NCI-H226 (cell line): ENCODE measurements at regions not wholly inside any gene's neighbourhood (a gene's known extent, or its start where the extent isn't known, plus 50 kb on each side); places are given as distances from the start of the nearest gene placed in this dataset.
"Not testable (repeated sequence)": the region's sequence is repeated elsewhere in the genome, so short reads cannot be mapped to it uniquely, and the experiment has no call there.

Experiments
- DNase-seq: peaks from one replicate; pipeline ENCODE4 v3.0.0-alpha.2; 2015

DNA sequence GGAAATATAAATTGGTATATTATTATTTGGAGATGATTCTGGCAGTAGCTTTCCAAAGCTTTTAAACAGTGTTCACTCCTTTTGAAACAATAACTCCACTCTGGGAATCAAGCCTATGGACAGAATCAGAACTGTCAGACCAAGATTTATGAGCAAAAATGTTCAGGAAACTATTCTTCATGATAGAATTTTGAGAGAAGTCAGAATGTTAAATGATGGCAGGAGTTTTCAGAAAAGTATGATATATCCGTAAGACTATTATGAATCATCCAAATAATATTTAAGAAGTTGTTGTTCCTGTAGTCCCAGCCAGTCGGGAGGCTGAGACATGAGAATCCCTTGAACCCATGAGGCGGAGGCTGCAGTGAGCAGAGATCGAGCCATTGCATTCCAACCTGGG lies 50.5 kb upstream of the ADGRG2 start:
- peak; percentile 6 for DNase-seq

DNA sequence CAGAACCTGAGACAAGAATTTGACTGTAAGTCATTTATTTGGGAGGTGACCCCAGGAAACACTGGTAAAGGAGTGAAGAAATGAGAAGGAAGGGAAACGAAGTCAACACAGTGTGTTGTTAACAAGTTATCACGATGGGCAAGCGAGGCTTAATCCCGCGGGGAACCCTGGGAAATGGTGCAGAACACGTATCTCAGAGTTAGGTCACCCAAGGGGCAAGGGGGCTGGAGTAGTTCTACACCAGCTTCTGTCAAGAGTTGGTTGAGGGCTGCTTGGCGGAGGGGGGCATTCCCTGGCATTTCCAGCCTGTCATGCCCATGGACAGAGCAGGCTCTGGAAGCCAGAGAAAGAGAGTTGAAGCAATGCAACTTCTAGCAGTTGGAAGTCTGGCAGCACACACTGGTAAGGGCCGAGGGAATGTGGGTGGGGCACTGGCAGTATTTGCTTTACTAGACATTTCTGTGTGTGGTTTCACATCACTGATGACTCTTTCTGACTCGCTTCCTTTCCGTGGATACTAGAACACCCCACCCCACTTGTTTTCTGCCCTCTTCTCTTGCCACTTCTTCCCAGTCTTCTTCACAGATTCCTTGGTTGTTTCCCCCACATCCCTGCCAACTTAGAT lies 52.2 kb upstream of the ADGRG2 start:
- DNase-seq, result peak; percentile 74

DNA sequence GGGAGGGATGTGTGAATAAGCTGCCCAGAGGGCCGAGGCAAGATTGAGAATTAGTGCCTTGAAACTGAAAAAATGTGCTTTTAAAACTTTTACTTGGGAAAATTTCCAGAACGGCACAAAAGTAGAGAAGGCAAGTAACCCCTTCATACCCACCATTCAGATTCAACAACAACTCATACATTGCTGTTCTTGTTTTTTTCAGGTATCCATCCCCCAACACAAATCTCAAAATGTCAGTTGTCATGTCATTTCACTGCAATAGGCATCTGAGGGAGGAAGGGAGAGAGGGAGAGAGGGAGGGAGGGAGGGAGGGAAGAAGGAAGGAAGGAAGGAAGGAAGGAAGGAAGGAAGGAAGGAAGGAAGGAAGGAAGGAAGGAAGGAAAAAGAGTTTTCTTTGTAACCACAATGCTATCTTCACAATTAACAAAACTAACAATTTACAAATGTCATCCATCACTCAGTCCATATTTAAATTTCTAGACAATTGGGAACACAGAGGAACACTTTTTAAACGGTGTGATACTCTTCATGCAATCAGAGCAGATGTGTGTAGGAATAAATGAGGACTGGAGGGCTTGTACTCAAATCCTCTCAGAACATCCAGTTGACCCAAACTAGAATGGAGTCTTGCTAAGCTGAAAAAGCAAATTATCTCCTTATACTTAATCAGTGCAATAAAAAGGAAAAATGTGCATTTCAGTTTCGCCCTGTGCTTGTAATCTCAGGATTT lies 54.8 kb upstream of the ADGRG2 start:
- DNase-seq, result no peak

DNA sequence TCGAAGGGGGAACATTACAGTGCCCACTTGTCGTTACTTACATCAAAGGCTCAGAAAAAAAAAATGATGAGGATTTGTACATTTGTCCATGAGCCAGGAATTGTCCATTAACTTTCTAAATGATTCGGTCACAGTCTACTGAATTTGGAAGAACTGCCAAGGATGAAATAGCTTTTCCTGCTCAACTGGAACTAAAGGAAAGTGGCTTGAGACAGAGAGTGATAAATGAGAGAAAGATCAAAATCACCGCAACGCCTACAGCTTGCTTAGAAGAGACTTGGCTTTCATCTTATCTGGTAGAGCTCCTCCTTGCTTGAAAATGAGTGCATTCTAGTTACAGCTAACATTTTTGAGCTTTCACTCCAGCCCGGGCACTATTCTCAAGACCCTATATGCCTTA lies 55.5 kb upstream of the ADGRG2 start:
- no peak for DNase-seq

DNA sequence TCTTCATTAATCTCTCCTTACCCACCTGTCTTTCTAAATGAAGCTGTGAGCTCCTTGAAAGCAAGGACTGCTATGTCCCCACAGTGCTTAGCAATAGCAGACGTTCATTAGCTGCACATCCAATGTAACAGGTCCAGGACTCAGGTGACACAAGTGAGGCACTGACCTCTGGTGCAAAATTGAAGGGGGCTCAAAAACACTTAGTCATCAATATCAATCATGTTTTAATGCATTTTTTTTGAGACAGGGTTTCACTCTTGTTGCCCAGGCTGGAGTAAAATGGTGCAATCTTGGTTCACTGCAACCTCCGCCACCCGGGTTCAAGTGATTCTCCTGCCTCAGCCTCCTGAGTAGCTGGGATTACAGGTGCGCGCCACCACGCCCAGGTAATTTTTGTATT lies 56.1 kb upstream of the ADGRG2 start:
- DNase-seq, result no peak

DNA sequence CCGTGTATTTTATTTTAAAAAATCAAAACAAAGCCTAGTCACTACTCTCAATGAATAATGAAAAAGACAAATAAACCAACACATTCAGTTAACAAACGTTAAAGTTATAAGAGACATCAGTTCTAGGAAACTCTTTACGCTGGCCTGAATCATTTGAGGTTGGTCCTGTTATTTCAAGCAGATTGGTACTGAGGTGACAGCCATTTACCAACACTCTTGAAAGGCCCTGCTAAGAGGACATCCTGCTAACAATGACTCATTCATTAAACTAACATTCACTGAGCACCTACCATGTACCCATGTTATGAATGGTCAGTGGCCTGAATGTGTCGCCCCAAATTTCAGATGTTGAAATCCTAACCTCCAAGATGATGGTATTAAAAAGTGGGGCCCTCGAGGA lies 57.1 kb upstream of the ADGRG2 start:
- DNase-seq, result no peak

DNA sequence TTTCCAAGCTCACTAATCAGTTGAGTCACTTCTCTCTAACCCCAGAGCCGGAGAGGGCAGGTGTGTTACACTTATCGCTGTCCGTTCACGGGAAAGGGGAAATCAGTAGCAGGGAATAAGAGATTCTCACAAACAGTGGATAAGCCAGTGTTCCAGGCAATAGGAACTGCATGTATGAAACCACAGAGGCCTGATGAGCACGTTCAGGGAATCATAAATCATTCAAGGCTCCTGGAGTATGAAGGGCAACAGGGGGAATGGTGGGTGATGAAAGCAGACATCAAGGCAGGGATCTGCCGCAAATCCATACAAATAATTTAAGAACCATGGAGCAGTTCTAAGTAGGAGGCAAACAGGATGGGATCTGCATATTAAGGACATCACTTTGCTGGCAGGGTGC lies 59.1 kb upstream of the ADGRG2 start:
- no peak for DNase-seq

DNA sequence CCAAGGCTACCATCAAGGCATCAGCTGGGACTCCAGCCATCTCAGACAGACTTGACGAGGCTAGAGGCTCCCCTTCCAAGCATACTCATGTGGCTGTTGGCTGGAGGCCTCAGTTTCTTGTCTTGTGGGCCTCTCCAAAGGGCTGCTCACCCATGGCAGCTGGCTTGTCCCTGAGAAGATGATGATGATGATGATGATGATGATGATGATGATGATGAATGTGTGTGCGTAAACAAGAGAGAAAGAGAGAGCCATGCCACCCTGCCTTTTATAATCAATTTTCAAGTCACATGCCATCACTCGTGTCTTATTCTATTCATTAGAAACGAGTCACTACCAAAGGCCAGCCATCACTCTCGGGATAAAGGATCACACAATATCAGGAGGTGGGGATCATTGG lies 60.5 kb upstream of the ADGRG2 start:
- DNase-seq, result no peak

DNA sequence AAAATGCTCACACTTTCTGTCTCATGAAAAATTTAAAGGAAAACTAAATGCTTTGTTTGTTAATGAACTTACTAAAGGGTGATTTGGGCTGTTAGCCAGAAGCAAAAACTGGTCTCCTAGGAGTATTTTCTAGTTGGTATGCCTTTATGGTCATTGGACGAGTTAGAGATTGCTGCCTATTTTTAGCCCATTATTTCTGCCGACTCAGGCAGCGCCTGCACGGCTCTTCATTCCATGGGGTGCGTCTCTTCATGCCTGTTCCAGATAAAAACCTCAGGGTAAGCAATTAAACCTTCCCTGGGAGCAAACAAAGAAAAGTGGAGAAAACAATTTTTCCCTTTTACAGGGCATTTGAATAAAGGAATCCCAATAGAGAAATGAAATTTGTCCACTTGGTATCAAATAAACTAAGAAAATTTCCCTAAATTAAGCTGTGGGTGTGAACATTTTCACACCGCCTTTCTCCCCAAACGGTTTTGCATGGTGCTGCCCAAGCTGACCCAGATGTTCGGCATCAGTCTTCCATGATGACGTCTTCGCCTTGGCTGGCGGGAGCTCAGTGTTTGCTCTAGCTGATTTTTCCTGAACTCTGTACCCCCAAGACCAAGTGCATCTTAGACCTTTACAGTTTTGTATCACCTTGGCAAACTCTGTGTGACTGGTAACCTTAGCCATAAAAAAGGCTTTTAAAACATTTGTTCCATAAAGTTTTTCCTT lies 61.7 kb upstream of the ADGRG2 start:
- no peak for DNase-seq

DNA sequence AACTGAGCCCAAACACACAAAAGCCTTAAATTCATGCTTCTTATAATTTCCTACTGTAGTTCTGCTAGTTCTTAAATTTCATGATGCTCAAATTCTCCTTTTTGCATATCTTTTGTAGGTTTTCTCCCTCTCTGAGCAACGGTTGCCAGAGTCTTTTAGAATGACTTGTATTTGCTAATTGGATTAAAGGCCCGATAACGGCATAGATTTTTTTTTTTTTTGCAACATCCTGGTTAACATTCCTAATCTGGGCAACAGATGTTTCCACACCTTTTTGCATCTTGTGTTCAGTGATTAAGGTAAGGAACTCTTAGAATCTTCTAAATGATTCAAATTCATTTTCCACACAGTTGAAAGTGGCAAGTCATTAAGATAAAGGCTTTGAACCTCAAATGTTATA lies 66.3 kb upstream of the ADGRG2 start:
- DNase-seq, result no peak

DNA sequence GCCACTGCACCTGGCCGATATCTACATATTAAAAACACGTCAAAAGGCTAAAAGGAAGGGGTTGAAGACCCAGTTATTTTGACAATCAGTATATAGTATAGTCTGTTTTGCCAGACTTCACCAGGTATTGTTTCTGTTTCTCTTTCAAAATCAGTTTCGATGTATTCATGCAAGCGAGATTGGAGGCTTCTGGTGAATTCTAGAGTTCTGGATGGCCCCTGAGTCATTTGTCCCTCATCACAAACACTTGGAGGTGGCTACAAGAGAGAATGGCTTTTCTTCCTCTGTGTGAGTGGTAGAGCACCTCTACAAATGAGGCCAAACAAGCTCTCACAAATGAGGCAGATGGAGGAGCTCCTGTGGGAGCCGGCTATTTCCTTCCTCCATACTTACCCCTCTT lies 68.6 kb upstream of the ADGRG2 start:
- no peak for DNase-seq

DNA sequence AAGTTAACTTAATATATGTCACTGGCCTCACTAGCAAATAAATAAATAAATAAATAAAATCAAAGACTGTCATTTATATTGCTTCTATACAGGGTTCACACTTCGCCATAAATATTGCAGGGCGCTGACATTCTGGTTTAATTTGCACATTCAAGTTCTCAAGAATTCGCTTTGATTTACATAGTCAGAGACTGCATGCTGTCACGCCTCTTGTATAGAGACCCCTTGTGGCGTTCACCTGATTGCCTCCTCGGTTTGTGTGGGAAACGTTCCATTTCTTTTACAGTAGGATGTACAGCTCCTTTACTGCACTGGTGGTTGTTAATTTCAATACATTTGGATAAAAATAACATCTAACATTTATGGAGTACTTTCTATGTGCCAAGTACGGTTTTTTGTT lies 71.3 kb upstream of the ADGRG2 start:
- no peak for DNase-seq

DNA sequence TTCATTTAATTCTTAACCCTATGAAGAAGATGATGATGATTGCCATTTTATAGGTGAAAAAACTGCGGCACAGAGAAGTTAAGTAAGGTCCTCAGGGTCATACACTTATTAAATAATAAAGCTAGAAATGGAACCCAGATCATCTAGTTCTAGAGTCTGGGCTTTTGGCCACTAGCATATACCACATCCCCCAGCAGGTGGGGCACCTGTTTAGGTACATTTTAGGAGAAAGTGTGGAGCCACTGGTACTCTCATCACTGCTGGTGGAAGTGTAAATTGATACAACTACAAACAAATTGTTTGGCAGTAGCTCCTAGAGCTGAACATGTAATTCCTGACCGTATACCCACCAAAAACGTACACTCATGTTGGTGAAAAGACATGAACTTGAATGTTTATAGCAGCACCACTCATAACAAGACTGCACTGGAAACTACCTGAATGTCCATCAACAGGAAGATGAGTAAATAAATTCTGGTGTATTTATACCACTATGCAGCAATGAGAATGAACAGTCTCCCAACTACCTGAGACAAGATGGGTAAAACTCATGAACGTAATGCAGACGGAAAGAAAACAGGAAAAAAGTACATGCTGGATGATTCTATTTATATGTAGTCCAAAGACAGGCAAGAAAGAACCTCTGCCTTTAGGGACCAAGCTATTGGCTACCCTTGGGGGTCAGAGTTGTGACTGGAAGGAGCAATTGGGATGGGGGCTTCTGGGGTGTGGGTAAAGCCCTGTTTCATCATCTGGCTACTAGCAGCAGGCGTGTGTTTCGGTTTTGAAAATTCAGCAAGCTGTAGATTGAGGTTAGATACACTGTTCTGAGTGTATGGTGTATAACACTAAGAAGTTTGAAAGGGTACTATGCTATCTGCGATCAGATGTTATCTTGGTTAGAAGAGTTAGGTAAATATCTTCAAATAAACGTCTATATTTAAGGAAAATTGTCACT lies 72.3 kb upstream of the ADGRG2 start:
- no peak for DNase-seq

DNA sequence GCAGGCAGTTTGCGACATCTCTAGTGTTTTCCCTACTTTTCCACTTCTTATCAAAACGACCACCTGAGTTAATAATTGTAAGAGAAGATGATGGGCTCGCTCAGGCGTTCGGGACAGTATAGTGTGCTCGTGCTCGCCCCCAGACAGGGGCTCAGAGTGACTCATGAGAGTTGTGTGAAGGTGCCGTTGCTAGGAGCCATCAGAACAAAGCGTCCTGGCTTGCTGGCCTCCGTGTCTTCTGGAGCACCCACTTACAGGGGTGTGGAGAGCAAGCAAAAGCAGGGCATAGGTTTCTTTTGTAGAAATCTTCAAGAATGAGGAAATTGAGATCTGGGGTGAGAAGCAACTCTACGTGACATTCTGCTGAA lies 73.0 kb upstream of the ADGRG2 start:
- DNase-seq, result no peak

DNA sequence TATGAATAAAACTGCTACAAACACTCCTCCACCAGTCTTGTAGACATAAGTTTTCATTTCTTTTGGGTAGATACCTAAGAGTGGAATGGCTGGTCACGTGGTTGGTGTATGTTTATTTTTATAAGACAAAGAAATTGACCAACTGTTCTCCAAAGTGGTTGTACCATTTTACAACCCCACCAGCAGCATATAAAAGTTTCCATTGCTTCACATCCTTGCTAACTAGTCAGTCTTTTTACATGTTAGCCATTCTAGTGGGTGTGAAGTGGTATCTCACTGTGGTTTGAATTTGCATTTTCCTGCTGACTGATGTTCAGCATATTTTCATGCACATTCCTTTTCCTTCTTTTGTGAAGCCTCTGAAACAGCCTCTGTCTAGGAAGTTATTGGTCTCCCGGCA lies 76.2 kb upstream of the ADGRG2 start:
- DNase-seq, result no peak

DNA sequence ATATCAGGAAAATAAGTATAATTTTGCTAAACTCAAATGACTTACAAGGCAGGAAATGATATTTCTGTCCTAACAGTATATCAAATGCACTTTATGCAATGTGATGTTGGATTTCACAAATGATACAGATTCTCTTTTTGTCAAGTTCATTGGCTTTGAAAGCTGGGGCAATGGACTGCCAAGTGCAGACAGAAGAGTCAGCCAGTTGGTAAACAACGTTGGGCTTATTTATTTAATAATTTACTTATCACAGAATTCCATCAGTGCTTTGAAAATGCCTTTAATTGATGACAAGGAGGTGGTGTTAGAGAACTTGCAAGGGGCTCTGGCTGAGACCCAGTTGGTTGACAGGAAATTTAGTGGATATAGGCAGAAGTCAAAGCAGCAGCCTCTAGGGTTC lies 79.9 kb upstream of the ADGRG2 start:
- no peak for DNase-seq

DNA sequence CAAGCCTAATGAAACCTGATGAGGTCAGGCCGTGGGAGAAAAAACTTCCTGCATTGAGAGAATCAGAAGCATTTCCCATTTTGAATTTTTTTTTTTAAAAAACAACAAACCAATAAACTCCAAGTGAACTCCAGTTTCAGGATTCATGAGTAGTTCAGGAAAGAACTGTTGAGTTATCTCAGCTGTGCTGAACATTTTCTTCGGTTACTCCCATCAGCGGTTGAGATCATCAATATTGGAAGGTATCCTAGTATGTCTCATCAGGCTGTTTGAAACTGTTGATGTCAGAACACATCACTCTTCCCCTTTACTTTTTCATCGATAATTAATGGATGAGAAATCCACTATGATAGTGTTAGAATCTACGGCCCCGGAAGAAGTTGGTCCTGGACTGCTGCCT lies 82.4 kb upstream of the ADGRG2 start:
- DNase-seq, result no peak

DNA sequence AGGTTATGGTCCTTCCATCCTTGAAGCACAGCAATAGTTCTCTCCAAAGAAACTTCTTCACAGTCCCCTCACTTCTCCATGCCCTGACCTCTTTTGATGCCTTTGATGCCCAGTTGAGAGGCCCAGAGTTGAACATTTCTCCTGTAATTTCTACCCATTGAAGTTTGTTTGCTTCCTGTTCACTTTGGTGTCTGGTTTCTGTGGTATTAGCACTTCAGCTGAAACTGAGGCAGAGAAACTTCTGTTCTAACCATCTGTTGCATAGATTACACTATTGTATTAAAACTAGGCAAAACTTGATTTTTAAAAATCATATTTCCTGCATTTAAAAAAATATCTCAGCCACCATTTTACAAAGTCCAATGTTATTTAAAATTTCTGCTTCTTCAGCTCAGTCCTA lies 89.8 kb upstream of the ADGRG2 start:
- DNase-seq, result no peak

DNA sequence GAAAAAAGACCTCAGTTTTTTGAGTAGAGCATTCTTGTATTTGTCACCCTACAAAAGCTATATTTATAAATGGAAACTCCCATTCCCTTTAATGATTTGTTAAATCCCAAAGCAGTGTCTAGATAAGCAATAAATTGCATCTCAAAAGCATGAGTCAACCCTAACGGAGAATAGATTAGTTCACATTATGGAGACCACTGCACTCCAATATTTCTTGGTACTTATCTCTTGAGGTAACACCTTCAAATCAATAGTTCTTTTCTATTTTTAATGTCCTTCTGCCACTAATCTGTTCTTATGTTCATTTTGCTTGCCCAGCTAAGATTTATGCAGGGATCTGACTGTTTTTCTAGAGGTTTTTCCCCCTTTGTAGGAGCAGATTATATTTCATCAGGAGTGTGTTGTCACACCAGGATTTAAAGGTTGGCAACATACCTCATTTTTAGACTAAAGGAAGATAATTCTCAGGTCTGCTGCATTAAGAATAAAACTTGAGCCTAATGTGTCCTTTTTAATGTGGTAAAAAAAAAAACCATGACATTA lies 91.4 kb upstream of the ADGRG2 start:
- no peak for DNase-seq

DNA sequence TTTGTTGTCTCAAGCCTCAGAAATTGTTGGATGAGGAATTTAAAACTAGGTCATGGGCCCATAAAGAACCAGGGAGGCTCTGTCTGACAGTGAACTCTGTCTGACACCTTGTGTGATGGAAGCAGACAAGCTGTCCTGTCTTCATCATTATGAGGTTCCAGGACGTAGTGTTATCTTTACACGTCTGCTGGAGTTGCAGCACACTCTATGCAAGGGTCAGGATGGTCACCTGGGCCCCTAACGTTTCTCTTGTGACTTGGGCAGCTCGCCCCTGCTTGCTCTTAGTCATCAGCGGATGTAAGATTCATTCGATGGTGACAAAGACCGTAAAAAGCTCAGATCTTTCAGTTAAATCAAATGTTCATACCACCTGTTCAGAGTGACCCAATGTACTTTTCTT lies 92.0 kb upstream of the ADGRG2 start:
- no peak for DNase-seq

DNA sequence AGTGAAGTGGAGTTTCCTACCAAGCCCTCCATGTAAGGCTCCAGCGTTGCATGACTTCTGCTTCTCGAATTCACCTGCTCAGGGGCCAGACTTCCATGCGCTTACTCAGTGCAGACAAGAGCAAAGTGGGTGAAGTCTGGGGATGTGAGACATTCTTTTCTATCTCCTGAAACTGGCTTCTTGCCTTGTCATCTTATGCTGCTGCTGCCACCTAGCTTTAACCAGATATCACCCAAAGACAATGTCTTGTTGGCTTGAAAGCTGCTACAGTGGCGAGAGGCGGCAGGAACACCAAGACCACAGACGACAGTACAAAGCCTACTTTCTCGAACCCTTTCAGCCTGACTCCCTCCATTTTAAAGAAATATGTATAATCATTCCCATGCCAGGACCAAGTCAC lies 103.6 kb upstream of the ADGRG2 start:
- no peak for DNase-seq

DNA sequence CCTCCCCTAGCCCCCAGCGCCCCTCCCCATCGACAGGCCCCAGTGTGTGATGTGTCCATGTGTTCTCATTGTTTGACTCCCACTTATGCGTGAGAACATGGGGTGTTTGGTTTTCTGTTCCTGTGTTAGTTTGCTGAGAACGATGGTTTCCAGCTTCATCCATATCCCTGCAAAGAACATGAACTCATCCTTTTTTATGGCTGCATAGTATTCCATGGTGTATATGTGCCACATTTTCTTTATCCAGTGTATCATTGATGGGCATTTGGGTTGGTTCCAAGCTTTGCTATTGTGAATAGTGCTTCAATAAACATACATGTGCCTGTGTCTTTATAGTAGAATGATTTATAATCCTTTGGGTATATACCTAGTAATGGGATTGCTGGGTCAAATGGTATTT lies 107.6 kb upstream of the ADGRG2 start:
- DNase-seq, result not testable (repeated sequence)

DNA sequence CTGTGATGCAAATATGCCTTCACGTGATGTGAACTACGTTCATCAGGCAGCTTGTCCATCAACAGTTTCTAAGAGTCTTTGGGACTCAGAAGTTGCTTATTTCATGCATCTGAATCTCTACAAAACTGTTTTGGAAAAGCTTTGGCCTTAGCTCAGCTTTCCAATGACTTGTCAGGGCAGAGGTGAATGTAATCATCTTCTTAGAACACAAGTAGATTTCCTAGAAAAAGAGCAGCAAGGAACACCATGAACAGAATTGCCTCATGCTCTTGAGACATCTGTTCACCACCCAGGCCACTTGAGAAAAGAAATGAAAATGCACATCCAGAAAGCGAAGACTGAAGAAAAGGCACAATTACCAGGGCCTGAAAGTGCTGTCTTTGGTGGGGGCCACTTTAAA lies 105.8 kb upstream of the PDHA1 start:
- no peak for DNase-seq
